KBM-7 (cell line): ENCODE measurements at regions not wholly inside any gene's neighbourhood (a gene's known extent, or its start where the extent isn't known, plus 50 kb on each side); places are given as distances from the start of the nearest gene placed in this dataset.
"Not testable (repeated sequence)": the region's sequence is repeated elsewhere in the genome, so short reads cannot be mapped to it uniquely, and the experiment has no call there.

Experiments
- DNase-seq: peaks from one replicate; pipeline ENCODE4 v3.0.0-alpha.2; 2015
- in situ Hi-C: fragments of 300-500 bp; cut with MboI; formaldehyde crosslinking; loops from 2 replicates; pipeline ENCODE4 v1.14.3; 2020; ENCODE audit warnings: low sequenced_read_pairs, low pct_unique_long_range_greater_than_20kb, mixed read lengths

DNA sequence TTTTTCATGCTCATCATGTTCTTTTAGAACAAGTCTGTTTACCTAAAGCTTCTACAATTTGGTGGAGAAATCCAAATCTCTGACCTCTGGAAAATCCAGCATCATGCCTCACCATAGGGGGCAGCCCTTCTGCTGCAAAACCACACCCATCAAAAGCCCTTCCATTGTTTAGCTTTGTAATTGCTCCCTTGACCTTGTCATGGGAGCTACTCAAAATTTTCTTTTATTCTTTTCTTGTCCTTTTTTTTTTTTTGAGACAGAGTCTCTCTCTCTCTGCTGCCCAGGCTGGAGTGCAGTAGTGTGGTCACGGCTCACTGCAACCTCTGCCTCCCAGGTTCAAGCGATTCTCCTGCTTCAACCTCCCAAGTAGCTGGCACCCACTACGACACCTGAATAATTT is 234.4 kb downstream of the NEBL start:
- no peak for DNase-seq
- in situ Hi-C loops = no loop called here

DNA sequence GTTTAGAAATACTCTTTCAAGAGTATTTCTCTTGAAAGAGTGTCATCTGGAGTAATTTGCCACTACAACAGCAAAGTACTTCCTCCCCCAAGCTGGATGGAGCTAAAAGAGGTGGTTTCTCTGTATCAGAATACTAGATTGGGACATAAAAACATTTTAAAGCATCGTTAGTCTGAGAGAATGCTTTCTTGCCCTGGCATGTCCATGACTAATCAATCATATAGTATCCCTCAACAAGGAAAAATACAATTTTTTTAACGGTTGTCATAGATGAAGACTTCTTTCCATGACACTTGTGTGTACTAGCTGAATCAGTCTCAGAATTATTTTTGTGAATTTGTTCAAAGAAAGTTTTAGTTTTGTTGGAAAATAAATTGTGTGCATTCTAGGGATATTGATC is 237.9 kb downstream of the NEBL start:
- in situ Hi-C loops = no loop called here
- DNase-seq = no peak

- in situ Hi-C loops = no loop called here
Observed at GRCh38 chr10:20658158-20658557, 239.0 kb downstream of the NEBL start.

GRCh38 chr10:20656886-20657285 is 240.2 kb downstream of the NEBL start:
- in situ Hi-C loops = no loop called here
- DNase-seq = no peak

More at GRCh38 chr10:20658158-20658557, 239.0 kb downstream of the NEBL start:
- no peak for DNase-seq

- in situ Hi-C loops, DNase-seq: not testable (repeated sequence)
Observed at GRCh38 chr10:20652424-20652823, 244.7 kb downstream of the NEBL start.

GRCh38 chr10:20648263-20648874 is 248.7 kb downstream of the NEBL start:
- in situ Hi-C loops = no loop called here
- no peak for DNase-seq

DNA sequence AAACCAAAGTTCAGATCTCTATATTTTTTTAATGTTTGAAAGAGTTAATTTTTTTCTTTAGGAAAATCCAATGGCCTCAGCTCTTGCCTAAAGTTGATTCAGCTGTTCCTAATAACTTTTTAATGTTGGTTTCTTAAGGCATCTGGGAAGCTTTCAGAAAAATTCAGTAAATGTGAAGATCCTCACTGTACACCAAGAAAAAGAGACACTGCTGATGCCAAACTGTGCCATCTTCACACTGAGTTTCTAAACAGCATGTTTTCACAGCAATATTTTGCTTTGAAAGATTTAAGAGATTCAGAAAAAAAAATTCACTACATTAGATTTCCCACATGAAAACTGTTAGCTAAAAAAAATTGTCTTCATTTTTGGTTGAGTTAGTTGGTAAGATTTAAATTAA is 249.4 kb downstream of the NEBL start:
- in situ Hi-C loops = no loop called here

GRCh38 chr10:20644421-20644820 is 252.7 kb downstream of the NEBL start:
- no peak for DNase-seq
- in situ Hi-C loops = no loop called here

More for the DNA sequence above, 249.4 kb downstream of the NEBL start:
- DNase-seq = no peak

DNA sequence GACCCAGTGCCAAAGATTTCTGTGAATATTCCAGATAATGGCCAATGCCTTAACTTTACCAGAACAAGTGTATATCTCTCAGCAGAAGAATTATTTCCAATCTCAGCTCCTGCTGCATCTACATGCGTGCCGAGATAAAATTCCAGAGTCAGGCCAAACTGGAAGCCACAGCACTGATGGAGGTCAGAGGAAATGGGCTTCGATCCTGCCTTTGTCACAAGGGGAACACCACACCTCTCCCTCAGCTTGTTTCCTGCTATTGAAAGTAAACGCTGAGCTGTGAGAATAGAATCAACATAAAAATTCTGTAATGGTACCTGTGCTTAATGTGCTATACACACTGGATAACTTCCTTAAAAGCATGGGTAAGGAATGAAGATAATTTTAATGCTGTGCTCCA is 255.5 kb downstream of the NEBL start:
- in situ Hi-C loops = no loop called here
- DNase-seq = no peak

GRCh38 chr10:20635570-20635969 is 261.5 kb downstream of the NEBL start:
- in situ Hi-C loops = no loop called here
- no peak for DNase-seq

- DNase-seq = no peak
- in situ Hi-C loops = no loop called here
Observed at GRCh38 chr10:20634839-20635238, 262.3 kb downstream of the NEBL start.

DNA sequence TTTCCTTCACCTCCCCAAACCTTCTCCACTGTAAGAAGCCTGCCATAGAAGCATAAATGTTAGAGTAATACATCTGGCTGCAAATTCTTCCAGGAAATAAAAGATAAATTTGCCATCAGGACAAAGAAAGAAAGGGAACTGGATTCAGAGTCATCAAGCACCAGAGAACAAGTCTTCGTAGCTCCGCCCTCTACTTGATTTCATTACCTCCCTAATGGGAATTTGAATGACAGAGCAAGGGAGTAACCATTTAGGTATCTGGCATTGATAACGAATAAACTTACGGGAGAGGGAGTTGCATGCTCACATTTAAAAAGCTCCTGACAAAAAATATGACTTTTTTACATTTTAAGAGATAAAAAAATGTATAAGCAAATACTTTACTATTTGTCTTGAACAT is 263.4 kb downstream of the NEBL start:
- DNase-seq = no peak
- in situ Hi-C loops = no loop called here

DNA sequence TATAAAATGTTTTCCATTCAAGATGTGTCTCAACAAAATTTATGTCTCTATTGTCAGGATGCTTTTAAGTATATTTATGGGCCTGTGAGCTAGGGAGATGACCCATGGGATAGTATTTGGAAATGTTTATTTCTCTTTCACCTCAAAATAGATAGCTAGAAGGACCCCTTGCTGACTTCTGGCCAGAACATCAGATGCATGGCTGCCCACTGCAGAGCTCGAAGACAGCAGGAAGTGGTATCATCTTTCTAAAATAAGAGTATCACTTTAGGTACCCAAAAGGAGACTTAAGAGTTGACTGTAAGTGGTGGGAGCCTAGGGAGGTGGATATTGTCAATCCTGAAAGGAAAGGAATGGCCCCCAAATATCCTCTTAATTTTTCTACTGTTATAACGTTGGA is 264.4 kb downstream of the NEBL start:
- in situ Hi-C loops = no loop called here
- no peak for DNase-seq

GRCh38 chr10:20631229-20631628 is 265.9 kb downstream of the NEBL start:
- no peak for DNase-seq
- in situ Hi-C loops = no loop called here

- no peak for DNase-seq
- in situ Hi-C loops = no loop called here
Observed at GRCh38 chr10:20630092-20630643, 266.9 kb downstream of the NEBL start.

GRCh38 chr10:20627946-20628507 is 269.1 kb downstream of the NEBL start:
- DNase-seq = no peak
- in situ Hi-C loops = no loop called here

DNA sequence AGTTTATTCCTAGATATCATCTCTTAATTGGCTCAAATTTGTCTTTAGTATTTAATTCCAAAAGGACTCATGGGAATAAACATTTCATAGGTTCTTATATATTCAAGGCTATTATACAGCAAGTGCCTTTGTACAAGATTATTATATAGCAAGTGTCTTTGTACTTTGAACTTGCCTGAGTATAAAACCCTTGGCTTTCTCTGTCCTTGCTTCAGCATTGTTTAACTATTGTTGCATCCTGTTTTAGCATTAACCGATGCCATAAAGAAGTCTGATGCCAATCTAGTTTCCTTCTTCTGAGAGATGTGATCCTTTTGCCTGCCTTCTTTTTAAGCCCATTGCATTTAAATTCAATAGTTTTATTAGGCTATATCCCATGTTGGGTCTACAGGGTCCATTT is 270.0 kb downstream of the NEBL start:
- no peak for DNase-seq
- in situ Hi-C loops = no loop called here

DNA sequence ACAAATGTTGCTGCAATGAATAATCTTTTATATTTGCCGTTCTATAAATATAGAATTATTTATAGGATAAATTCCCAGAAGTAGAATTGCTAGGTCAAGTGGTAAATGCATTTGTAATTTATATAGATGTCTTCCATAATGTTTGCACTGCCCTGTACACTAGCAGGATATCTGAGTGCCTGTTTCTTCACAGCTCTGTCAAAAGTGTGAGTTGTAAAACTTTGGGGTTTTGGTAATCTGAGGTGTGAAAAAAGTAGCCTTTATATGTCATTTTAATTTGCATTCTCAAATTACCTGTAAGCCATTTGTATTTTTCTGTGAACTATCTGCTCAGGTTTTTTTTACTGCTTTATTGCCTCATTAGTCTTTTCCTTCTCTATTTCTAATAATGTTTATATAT is 271.2 kb downstream of the NEBL start:
- in situ Hi-C loops = no loop called here
- DNase-seq = no peak

GRCh38 chr10:20624642-20625041 is 272.5 kb downstream of the NEBL start:
- in situ Hi-C loops = no loop called here
- no peak for DNase-seq

GRCh38 chr10:20623546-20623945 is 273.6 kb downstream of the NEBL start:
- no peak for DNase-seq
- in situ Hi-C loops = no loop called here
